ENCODE measurements at regions not wholly inside any gene's neighbourhood (a gene's known extent, or its start where the extent isn't known, plus 50 kb on each side); places are given as distances from the start of the nearest gene placed in this dataset.

GRCh38 chr10:22483132-22483531 is 137.8 kb downstream of the SPAG6 start:
- TF ChIP-seq GATA1 (IDR thresholded peaks at IDR 0.05; ENCODE audit: low read depth, low read length), result no peak
- TF ChIP-seq POLR2A (IDR thresholded peaks at IDR 0.05; ENCODE audit: low read length), result no peak
- no peak for DNase-seq

Data from erythroblast (primary cell).